Smooth muscle cell (in vitro differentiated cells): ENCODE measurements at regions not wholly inside any gene's neighbourhood (a gene's known extent, or its start where the extent isn't known, plus 50 kb on each side); places are given as distances from the start of the nearest gene placed in this dataset.

ENCODE experiments used
- DNase-seq: peaks from one replicate; lab custom pipeline; 2025; ENCODE audit not compliant: unreplicated experiment; lab: John Stamatoyannopoulos, UW
- H2AFZ ChIP-seq: fragments of 200-600 bp; sonication (generic); 2 replicates; pipeline ENCODE4 v1.6.0; 2016; ENCODE audit warnings: antibody characterized with exemption, low read depth, mild to moderate bottlenecking
- H3F3A ChIP-seq: fragments of 200-600 bp; sonication (generic); 2 replicates; pipeline ENCODE4 v1.6.0; 2017; ENCODE audit warnings: antibody characterized with exemption, low read depth
- H3K27ac ChIP-seq: fragments of 200-600 bp; sonication (generic); 2 replicates; pipeline ENCODE4 v1.5.1; 2016; ENCODE audit warnings: low read depth, mild to moderate bottlenecking
- H3K27me3 ChIP-seq: fragments of 200-600 bp; sonication (generic); 2 replicates; pipeline ENCODE4 v1.6.1; 2016; ENCODE audit warnings: low read depth, mild to moderate bottlenecking
- H3K36me3 ChIP-seq: fragments of 200-600 bp; sonication (generic); 2 replicates; pipeline ENCODE4 v1.5.1; 2016; ENCODE audit warnings: low read depth
- H3K4me1 ChIP-seq: fragments of 200-600 bp; sonication (generic); 2 replicates; pipeline ENCODE4 v1.5.1; 2016; ENCODE audit warnings: low read depth
- H3K4me2 ChIP-seq: fragments of 200-600 bp; sonication (generic); 2 replicates; pipeline ENCODE4 v1.6.0; 2016; ENCODE audit warnings: mild to moderate bottlenecking
- H3K4me3 ChIP-seq: fragments of 200-600 bp; sonication (generic); 2 replicates; pipeline ENCODE4 v1.5.1; 2016; ENCODE audit warnings: mild to moderate bottlenecking
- H3K79me2 ChIP-seq: fragments of 200-600 bp; sonication (generic); 2 replicates; pipeline ENCODE4 v1.6.0; 2016; ENCODE audit warnings: low read depth, mild to moderate bottlenecking
- H3K9ac ChIP-seq: fragments of 200-600 bp; sonication (generic); 2 replicates; pipeline ENCODE4 v1.6.0; 2016; ENCODE audit warnings: low read depth
- H3K9me3 ChIP-seq: fragments of 200-600 bp; sonication (generic); replicated peaks from 2 replicates; pipeline ENCODE4 v1.5.1; 2016; ENCODE audit warnings: low read depth
- H4K20me1 ChIP-seq: fragments of 200-600 bp; sonication (generic); 2 replicates; pipeline ENCODE4 v1.6.0; 2016; ENCODE audit warnings: low read depth
- WGBS: methylation state at CpG from one replicate; pipeline ENCODE4 v1.1.7; 2016; ENCODE audit warnings: low lambda C conversion rate; 5-methylcytosine and 5-hydroxymethylcytosine counted together
- TF ChIP-seq, protein P1 (sequence below): fragments of 200-600 bp; sonication (generic); IDR thresholded peaks from 2 replicates; pipeline ENCODE4 v1.5.1; 2017; ENCODE audit warnings: borderline replicate concordance, mild to moderate bottlenecking, antibody characterized with exemption; ENCODE audit not compliant: insufficient read depth, poor library complexity, severe bottlenecking

DNA sequence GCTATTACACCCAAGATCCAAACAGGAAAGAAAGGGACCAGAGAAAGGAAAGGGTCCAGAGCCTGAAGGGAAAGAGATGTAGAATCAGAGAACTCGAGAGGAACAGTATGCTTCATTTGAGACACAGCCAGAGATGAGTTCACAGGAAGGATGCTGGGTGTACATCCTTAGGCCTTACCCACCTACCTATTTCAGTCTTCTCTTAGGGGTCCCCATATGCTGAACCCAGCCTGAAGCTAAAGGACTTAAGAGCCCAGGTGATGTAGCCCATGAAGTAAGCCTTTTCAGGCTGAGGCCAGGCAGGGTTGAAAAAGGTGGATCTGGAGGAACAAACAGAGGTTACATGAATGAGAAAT is 338.0 kb upstream of the KCNH8 start:
- Histone ChIP-seq H3K79me2 (no peaks in the 10 kb centered on the region), H3K4me1 (no peaks in the 10 kb centered on the region), H2AFZ (no peak overlapping the region), H3K9me3 (no peaks in the 10 kb centered on the region), H3K27ac (no peak overlapping the region), H3F3A (no peaks in the 10 kb centered on the region), H3K27me3 (no peaks in the 10 kb centered on the region), H4K20me1 (no peaks in the 10 kb centered on the region), H3K4me2 (no peak overlapping the region), H3K4me3 (no peak overlapping the region), H3K9ac (no peak overlapping the region), H3K36me3 (no peaks in the 10 kb centered on the region)
- TF ChIP-seq, protein P1, sequence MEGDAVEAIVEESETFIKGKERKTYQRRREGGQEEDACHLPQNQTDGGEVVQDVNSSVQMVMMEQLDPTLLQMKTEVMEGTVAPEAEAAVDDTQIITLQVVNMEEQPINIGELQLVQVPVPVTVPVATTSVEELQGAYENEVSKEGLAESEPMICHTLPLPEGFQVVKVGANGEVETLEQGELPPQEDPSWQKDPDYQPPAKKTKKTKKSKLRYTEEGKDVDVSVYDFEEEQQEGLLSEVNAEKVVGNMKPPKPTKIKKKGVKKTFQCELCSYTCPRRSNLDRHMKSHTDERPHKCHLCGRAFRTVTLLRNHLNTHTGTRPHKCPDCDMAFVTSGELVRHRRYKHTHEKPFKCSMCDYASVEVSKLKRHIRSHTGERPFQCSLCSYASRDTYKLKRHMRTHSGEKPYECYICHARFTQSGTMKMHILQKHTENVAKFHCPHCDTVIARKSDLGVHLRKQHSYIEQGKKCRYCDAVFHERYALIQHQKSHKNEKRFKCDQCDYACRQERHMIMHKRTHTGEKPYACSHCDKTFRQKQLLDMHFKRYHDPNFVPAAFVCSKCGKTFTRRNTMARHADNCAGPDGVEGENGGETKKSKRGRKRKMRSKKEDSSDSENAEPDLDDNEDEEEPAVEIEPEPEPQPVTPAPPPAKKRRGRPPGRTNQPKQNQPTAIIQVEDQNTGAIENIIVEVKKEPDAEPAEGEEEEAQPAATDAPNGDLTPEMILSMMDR, result no peak
- whole genome bisulfite sequencing, result 87% methylated on average over 1 of the region's 1 CpG
- no peak for DNase-seq

DNA sequence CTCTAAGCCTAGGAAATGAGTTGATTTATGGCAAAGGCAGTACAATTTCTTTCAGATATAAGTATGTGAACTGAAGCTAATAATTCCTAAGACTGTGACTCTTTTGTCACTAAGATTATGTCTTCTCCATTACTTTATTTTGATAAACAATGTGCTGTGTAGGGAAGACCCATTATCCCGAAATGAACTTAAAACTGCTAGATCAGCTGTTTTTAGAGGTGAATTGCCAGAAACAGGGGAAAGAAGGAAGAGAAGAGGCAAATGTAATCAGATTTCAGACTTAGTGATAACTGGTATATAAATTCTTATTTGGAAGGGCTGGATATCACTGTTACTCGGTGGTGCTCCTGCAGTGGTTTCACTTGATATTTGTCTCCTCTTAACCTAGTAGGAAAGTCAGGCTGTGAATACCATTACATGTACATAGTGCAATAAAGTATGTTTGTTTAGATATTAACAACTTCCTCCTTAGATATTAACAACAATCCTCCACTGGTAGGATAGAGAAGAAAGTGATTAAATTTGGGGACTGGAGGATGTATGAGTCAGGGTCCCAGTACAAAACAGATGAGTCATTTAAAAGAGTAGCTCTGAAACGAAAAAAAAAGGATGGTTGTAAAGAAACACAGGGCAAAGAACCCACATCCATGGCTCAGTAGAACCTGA is 338.5 kb upstream of the KCNH8 start:
- DNase-seq, result no peak
- Histone ChIP-seq H3K4me3 (no peak overlapping the region), H3K79me2 (no peaks in the 10 kb centered on the region), H3K27ac (no peak overlapping the region), H3K36me3 (no peaks in the 10 kb centered on the region), H3K9ac (no peak overlapping the region), H3K9me3 (no peaks in the 10 kb centered on the region), H3K27me3 (no peaks in the 10 kb centered on the region), H3K4me2 (no peak overlapping the region), H4K20me1 (no peaks in the 10 kb centered on the region), H3F3A (no peaks in the 10 kb centered on the region), H2AFZ (no peak overlapping the region), H3K4me1 (no peaks in the 10 kb centered on the region)
- TF ChIP-seq, protein P1, result no peak
- 41% methylated on average over 3 of the region's 3 CpGs for WGBS

DNA sequence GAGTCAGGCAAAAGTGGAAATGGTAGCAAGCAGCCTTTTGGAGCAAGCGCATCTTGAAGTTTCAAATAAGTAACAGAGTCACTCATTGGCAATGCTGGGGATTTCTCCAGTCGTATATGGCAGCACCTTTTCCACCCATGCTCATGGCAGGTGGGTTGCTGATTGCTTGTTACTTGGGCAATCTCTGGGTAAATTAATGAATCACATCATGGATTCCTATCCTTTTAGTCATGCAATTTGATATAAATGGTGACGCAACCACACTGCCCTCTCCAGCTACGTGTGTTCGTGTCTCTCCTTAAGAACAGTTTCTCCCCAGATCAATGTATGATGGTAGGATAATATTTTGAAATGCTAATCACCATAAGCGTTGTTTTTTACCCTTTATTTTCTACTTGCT is 339.9 kb upstream of the KCNH8 start:
- no peak overlapping the region for H3K4me2 ChIP-seq
- no peaks in the 10 kb centered on the region for H3K79me2 ChIP-seq
- no peaks in the 10 kb centered on the region for H3F3A ChIP-seq
- H3K4me1 ChIP-seq, result no peaks in the 10 kb centered on the region
- H3K36me3 ChIP-seq, result no peaks in the 10 kb centered on the region
- no peak overlapping the region for H2AFZ ChIP-seq
- no peaks in the 10 kb centered on the region for H3K27me3 ChIP-seq
- no peak overlapping the region for H3K4me3 ChIP-seq
- H3K9me3 ChIP-seq, result no peaks in the 10 kb centered on the region
- 94% methylated on average over 6 of the region's 6 CpGs for WGBS
- no peak overlapping the region for H3K27ac ChIP-seq
- DNase-seq, result no peak
- TF ChIP-seq, protein P1, result no peak
- H4K20me1 ChIP-seq, result no peaks in the 10 kb centered on the region
- H3K9ac ChIP-seq, result no peak overlapping the region

DNA sequence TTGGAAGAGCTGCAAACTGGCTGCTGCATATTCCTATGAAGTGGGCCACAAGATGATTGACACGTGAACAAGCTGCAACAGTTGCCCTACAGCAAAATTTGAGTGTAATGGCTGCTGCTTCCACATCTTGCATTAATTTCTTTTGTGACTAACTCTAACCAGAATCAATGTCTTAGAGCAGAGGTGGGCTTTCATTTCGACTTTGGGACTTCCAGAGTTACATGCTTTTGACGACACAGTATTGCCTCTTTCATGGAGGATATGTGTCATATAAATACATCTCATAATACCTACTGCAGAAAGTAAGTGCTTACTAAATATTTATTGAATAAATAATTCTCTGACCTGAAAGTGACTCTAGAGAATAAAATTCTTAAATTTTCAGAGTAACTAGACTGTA is 340.7 kb upstream of the KCNH8 start:
- no peak for DNase-seq
- TF ChIP-seq, protein P1, result no peak
- no peaks in the 10 kb centered on the region for H3K4me1 ChIP-seq
- H3K36me3 ChIP-seq, result no peaks in the 10 kb centered on the region
- H3K4me2 ChIP-seq, result no peak overlapping the region
- no peak overlapping the region for H3K27ac ChIP-seq
- H3K9ac ChIP-seq, result no peak overlapping the region
- WGBS, result 95% methylated on average over 3 of the region's 3 CpGs
- H3K4me3 ChIP-seq, result no peak overlapping the region
- H3K27me3 ChIP-seq, result no peaks in the 10 kb centered on the region
- no peak overlapping the region for H2AFZ ChIP-seq
- H3K79me2 ChIP-seq, result no peaks in the 10 kb centered on the region
- no peaks in the 10 kb centered on the region for H3F3A ChIP-seq
- H4K20me1 ChIP-seq, result no peaks in the 10 kb centered on the region
- H3K9me3 ChIP-seq, result no peaks in the 10 kb centered on the region
